Activated CD8-positive, alpha-beta memory T cell treated with anti-CD3 and anti-CD28 coated beads for 24 hours (primary cell): ENCODE measurements at regions not wholly inside any gene's neighbourhood (a gene's known extent, or its start where the extent isn't known, plus 50 kb on each side); places are given as distances from the start of the nearest gene placed in this dataset.

Experiments
- DNase-seq: peaks from one replicate; pipeline ENCODE4 v3.0.0-alpha.2; 2020

DNA sequence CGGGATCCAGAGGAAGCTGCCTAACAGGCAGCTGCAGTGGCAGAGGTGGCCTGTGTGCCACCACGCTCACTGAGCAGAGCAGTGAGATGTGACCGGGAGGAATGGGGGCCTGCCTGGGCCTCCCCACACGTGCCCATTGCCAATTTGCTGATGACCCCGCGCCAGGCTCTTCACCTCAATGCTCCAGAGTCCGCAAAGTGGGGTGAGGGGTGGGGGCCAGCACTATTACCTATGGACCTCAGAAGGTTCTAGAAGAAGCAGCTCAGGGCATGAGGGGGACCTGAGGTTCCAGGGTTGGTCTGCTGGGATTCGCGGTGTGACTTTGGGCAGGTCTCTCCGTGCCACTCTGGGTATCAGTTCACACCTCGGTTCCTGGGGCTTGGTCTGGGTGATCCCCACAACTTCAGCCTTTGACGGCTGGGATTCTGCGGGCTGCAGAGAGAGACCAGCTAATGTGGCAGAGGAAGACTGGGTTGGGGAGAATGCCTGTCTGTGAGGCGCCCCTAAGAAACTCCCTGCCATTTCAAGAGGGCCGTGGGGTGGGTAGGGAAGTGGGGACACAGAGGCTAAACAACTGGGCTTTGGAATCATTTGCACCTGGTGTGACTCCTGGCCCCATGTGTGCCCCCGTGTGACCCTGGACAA lies 231.0 kb upstream of the MVB12B start:
- no peak for DNase-seq

DNA sequence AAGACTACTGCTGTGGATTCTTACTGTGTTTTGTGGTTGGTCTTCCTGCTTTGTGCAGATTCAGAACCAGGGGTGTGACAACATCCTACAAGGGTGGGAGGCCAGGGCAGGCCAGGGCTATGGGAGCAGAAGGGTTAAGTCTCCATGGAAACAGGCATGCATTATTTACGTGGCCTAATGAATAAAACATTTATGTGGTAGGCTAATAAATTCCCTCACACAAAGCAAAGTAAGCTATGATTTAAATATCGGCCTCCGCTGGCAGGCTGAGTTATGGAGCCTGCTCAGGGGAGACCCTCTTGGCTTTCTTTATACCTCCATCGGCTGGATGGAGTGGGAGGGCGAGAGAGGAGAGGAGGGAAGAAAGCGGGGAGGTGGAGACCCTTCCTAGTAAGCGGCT lies 230.3 kb upstream of the MVB12B start:
- DNase-seq = no peak

DNA sequence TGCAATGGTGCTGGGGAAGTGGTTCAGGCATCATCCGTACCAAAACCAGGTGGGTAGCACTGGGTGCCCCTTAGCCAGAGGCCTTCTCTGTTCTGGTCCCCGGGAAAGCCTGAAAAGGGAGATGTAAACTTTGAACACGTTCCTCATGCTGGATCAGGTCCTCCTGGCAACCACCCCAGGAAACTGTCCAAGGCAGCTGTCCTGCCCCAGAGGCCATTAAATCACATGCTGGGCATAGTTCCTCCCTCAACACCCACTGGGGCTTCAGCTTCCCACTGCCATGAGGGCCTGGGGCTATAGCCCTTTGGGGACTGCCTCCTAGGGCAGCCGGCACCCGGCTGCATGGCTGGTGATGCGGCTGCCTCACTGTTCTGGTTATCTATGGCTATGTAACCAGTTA lies 228.9 kb upstream of the MVB12B start:
- no peak for DNase-seq

DNA sequence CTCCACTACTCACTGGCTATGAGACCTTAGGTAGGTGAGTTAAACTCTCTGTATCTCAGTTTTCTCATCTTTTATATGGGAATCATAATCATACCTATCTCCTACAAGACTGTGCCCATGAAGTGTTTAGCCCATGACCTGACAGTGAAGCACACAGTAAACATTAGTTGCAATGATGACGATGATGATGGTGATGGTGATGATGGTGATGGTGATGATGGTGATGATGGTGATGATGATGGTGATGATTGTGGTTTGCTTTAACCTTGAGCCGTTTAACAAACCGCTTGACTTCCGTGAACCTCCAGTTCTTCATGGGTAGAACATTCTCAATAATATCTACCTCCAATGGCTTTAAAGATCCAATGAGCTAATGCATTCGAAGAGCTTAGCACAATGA lies 220.2 kb upstream of the MVB12B start:
- no peak for DNase-seq

DNA sequence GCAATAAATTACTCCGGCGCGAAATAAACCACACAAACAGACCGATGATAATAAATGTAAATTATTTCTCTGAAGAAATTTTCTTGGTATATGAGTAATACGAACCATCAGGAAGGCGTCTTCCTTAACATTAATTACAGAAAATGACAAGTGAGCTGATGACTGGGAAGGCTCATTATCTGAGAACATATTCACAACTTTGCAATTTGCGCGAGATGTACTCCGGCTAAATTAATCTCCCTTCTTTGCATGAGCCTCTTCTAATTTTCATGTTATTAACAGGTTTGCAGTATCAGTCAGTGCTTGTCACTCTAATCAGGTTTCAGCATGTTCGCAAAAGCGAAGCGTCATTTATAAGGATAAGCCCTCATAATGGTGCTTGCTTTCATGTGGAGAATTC lies 218.9 kb upstream of the MVB12B start:
- no peak for DNase-seq

DNA sequence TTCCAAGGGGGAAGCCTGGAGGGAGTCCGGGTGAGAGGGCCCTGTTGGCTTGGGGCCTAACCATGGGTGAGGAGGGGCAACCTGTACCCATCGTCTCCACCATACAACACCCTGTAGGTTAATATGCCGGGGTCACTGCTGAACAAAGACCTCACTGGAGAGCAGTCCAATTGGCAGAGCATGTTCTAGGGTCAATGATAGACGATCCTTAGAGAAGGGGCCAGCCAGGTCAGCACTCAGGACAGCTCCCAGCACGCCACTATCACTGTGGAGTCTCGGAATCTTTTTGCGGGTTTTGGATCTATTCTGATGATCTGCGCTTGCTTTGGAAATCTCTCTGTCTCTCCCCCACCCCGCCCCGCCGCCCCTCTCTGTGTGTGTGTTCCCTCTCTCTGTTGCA lies 218.4 kb upstream of the MVB12B start:
- no peak for DNase-seq

DNA sequence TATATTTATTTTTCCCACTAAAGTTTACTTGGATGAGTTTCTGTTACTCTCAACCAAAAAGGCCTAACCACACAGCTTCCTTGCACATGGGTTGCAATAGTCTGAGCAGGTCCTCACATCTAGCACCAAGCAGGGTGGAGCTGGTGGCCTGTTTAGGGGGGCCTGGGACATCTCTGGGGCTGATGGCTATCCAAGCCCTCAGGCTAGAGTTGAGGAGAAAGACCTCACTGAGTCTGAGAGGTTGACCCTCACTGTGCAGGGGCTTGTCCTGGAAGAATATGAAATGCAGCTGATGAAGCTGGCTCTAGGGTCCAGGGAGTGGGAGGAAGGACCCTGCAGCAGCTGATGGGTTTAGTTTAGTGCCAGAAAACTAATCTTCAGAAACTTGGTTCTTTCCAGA lies 217.1 kb upstream of the MVB12B start:
- DNase-seq = no peak

DNA sequence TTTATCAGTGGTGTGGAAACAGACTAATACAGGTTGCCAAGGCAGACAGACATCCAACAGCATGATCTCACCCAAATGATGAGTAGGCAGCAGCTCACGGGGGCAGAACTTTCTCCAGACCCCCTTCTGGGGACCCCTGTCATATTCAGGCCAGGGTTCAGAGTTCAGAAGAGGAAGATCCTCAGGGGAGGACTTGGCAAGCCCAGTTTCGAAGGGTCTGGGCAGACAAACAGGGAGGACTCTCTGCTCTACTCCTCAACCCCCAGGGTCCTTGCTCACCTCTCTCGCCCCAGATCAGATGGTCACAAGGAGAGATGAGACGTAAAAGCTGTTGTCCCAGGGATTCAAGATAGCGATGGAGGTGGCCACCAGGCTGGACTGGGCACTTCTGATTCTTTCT lies 215.1 kb upstream of the MVB12B start:
- no peak for DNase-seq

DNA sequence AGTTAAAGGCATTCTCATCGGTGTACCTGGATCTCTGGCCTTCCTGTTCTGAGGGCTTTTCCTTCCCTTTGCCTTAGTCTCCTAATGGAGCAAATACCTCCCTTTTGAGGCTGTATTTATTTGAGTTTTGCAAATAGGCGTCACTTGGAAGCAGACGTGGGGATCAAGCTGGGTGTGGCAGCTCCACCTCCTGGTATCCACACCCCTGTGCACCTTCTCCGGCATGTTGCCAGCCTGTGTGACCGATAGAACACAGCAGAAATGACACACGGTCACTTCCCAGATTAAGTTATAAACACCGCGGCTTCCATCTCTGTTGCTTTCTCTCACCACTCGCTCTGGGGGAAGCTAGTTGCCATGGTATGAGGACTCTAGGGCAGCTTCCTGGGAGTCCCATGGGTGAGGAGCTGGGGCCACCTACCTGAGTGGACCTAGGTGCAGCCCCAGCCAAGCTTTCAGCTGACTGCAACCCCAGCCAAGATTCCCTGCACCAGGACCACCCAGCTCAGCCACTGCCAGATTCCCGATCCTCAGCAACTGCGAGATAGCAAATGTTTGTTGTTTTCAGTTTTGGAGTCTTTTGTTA lies 214.4 kb upstream of the MVB12B start:
- DNase-seq = no peak

DNA sequence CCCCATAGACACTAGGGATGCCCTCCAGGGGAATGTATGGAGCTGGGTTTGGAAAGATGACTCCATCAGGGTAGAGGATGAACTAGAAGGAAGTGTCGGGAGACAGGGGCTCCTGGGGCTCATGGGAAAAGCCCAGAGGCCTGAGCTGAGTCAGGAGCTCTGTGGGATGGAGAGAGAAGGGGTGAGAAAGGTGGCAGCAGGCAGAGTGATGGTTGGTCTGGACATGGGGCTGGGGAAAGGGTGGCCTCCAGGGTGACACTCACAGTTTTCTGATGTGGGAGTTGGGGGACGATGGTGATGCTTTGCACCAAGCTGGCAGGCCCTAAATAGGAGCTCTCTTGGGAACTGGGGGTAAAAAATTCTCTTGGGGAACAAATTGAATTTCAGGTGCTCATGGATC lies 213.5 kb upstream of the MVB12B start:
- no peak for DNase-seq

DNA sequence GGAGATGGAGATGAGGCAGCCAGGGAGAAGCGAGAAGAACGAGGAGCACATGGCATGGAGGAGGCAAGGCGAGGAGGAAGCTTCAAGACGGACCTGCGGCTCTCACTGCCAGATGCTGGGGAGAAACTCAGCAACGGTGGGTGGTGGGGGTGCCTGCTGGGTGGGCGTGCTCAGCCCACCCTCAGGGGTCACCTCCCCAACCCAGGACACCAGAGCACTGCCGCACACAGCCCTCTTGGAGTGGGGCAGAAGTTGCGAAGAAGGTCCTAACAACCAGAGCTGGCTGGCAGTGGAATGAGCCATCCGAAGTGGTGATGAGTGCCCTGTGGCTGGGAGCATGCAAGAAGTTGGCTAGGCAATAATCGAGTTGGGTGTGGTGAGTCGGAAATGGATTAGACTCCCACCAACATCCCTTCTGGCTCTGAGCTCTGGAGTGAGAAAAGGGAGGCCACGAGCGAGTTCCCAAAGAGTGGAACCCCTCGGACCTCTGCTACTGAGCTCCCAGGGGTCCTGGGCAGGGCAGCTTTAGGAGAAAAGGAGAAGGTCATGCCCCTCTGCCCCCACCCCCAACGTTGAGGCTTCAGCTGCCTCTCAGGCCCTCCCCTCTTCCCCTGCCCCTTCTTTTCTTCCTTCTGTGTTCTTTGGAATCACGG lies 212.7 kb upstream of the MVB12B start:
- DNase-seq = no peak

DNA sequence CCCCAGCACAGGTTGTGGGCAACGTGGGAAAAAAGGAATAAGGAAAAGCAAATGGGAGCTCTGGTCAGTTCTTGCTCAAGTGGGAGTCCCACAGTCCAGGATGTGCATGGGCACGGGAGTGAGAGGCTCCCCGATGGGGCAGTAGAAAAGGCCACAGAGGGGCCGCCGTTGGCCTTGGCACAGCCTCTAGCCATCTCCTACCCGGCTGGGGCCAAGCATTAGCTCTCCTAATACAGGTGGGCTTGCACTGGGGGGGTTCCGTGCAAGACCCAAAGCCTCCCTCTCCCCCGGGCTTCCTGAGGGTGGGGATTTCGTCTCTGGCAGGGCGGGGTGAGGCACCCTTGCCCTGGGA lies 212.2 kb upstream of the MVB12B start:
- peak; percentile 30 for DNase-seq

DNA sequence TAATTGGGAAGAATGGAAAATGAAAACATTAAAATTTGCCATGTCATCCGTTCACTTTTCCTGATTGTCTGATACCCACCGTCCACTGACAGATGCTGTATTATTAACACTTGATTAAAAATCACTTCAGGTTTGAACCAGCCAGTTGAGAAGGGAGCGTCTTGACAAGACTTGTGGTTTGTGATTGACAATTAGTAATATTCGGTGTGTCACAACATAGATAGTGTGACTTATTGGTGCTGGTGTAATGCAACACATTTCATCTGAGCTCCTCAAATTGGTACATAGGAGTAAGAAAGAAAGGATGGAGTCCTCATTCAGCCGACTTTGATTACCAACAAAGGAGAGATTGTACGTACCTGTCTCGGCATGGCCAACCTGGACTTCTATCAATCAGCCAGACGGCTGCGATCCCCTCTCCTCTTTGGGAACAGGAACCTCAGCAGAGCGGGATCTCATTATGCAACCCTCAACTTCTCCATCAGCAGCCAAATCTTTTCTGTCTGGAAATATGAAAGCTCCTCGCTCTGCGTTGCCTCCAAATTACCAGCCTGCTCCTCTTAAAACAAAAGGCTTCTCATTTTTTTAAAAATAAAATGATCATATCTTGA lies 211.7 kb upstream of the MVB12B start:
- no peak for DNase-seq

DNA sequence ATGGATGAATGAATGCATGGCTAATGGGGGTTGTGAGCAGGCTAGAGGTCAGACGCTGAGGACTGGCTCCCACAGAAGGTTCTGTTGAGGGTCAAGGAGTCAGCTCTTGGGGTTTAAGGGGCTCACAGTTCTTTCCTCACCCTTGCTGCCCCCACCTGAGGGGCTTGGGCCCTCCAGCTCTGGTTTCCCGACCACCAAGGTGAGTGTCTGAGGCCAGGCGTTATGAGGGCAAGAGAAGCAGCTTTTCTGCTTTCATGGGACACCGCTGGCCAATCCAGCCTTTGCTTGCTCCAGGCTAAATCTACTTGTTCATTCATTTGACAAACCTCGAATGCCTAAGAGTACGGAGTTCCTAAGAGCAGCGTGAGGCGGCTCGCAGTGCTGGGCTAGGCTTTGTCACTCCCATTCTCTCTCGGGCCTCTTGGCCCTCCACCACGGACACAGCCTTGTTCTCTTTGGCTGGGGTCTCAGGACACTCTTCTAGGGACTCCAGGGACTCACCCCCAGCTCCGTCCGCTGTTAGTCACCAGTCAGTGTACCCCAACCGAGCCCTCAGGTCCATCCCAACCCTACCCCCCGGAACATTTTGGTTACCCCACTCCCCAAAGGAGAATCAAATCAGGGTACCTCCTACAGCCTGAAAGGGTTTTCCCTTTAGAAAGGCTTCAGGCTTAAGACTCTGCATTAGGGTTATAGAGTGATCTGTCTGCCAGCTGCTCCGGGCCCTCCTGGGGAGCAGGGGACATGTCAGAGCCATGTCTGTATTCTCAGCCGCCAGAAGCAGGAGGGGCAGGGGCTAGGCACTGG lies 210.1 kb upstream of the MVB12B start:
- peak; percentile 30 for DNase-seq

DNA sequence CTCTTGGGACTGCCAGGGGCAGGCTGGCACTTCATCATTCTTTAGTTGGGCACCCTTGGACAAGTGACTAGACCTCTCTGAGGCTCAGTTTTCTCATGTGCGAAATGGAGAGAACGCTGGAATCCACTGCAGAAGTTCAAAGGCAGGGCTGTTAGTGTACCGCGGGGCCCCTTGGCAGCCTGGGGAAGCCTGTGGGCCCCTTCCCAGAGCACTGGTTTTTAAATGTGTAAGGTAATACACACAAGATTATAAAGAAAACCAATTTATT lies 209.5 kb upstream of the MVB12B start:
- peak; percentile 24 for DNase-seq

DNA sequence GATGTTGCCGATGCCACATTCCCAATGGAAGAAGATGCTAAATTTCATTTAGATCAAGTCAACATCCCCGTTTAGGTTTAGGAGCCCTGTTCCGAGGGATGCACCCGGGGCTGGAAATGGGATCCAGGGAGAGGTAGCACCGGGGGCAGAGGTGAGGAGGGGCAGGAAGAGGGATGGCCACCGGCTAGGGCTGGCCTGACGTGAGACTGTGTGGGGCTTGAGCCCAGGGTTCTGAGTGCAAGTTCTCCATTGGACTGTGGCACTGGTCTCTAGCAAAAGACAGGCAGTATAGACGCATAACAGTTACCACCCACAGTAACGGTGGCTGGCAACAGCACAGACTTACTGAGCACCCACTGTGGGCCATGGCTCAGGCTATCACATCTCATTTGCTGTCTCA lies 209.0 kb upstream of the MVB12B start:
- peak; percentile 40 for DNase-seq

DNA sequence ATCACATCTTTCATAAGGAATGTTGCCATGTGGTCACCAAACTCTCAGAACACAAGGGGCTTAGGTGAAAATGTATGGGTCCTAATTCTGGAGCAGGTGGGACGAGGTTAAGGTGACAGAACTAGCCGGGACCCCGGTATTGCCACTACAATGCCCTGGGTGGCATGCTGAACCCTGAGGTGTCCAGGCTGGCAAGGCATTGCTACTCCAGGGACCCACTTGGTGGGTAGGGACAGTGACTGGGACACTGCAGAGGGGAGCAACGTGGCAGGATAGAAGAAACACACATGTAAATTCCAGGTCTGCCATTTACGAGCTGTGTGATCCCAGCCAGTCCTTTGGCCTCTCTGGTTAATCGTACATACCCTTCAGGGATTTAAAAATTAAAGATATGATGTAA lies 206.9 kb upstream of the MVB12B start:
- peak; percentile 9 for DNase-seq

DNA sequence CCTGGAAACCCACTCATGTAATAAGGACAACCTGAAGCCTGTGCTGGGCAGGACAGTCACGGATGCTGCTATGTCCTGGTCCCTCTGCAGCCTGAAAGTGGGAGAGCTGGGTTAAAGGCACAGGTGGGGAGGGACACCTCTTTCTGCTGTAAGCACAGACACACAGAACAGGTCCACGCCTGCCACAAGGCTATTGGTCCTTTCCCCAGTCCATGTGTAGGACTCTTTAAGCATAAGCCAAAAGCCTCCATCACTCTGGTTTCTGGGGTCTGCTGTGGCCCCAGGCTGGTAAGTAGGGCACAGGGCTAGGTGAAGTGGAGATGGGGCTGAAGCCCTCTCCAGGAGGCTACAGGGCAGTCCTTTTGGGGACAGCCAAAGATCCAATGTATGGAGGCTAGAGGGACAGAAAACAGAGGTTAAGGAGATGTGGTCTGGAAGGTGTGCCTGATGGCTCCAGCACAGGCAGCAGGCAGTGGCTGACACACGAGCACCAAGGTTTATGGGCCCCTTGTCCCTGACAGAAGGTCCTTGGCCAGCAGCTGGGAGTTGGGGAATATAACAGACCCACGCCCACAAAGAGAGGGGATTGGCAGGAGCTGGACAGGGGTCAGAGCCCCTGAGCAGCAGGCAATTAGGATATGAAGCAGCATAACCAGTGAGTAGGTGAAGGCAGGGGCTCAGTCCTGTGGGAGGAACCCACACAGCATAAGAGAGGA lies 203.6 kb upstream of the MVB12B start:
- DNase-seq = peak; percentile 45

DNA sequence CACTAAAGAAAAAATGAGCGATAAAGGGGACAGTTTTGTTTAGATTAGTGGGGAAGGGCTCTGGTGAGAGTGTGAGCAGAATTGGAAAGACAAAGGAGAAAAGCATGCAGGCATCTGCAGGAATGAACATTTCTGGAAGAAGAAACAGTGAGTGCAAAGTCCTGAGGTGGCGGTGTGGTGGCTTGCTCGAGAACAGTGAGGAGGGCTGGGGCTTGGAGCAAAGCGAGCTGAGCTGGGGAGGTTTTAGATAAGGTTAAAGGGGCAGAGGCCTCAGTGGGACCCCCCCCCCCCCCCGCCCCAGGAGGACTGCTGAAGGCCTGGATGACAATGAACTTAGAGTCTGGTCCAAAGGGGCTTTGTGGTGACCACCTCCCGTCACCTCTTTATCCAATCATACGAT lies 202.7 kb upstream of the MVB12B start:
- DNase-seq = peak; percentile 4

DNA sequence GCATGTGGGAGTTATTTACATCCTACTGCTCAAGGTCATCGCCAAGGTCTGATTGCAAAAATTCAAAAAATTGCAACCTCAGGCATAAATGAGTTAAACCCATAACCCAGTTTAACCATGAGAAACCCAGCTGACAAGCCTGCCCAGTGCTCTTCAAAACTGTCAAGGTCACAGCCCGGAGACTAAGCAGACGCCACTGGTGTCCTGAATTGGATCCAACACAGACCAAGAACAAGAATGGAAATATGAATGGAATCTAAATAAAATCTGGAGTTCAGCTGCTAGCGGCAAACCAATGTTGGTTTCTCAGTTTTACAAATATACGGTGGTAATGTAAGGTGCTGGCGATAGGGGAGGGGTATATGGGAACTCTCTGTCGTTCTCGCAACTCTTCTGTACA lies 201.5 kb upstream of the MVB12B start:
- no peak for DNase-seq

DNA sequence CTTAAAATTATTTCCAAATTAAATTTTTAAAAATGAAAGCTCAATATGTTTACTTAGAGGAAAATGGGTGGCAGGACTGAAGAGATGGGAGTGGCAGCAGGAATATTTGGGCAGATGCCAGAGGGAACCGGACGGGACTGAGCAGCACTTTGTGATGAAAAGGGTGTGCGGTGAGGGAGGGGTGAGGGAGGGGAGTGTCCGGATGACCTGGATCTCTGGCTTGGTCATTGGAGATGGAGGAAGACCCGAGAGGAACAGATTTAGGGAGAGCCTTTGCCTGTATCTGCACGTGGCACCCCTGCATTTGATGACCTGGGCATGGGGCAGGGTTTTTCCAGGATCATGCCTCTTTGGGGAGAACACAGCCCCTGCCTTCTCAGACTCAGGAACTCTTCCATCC lies 201.1 kb upstream of the MVB12B start:
- DNase-seq = peak; percentile 11

DNA sequence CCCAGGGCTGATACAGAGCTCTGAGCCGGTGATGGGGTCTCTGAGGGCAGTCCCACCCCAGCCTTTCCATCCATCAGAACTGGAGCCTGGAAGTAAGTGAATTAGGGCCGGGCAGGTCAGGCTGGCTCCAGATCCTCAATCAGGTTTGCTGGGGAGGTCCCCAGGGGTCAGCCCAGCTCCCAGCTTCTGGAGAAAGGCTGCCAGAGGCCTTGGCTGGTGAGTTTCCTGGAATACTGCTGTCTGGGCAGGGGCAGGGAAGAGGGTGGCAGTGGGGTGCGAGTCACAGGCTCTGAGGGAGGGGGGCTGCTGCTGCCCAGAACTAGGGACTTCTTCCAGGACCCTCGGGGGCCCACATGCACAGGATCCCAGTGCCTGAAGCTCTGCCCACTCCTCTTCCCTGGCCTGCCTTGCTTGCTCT lies 200.6 kb upstream of the MVB12B start:
- peak; percentile 26 for DNase-seq

DNA sequence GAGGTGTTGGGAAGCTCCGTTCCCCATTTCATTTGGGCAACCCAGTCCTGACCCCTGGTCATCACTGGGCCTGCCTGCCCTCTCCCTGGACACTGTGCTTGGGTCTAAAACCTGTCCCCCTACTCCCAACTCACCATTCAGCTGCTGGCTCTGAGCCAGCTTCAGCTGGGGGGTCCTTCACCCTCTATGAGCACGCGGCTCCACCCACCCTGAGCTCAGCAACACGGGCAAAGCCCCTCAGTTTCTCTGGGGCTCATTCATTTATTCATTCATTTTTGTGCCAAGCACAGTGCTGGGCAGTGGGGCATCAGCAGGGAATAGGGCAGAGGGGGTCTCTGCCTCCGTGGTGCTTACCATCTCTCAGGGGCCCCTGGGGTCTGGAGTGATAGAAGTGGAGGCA lies 199.8 kb upstream of the MVB12B start:
- DNase-seq = peak; percentile 17
